ENCODE measurements at regions not wholly inside any gene's neighbourhood (a gene's known extent, or its start where the extent isn't known, plus 50 kb on each side); places are given as distances from the start of the nearest gene placed in this dataset.

GRCh38 chr4:136505020-136505419 lies 1027.3 kb downstream of the PCDH18 start:
- no peak for TF ChIP-seq CTCF (IDR thresholded peaks at IDR 0.05; ENCODE audit: low read depth, low read length)
- Histone ChIP-seq H3K4me3 (ENCODE audit: low read depth, low read length) (no peak overlapping the region), H3K27me3 (no peaks in the 10 kb centered on the region), H3K36me3 (no peaks in the 10 kb centered on the region), H3K4me1 (no peaks in the 10 kb centered on the region), H3K9me3 (no peaks in the 10 kb centered on the region; the same call in 1 of the 2 replicates)
- no peak for DNase-seq

GRCh38 chr4:136495851-136496250 lies 1036.4 kb downstream of the PCDH18 start:
- H3K36me3 ChIP-seq: no peaks in the 10 kb centered on the region
- H3K4me3 ChIP-seq (ENCODE audit: low read depth, low read length): no peak overlapping the region
- no peaks in the 10 kb centered on the region for H3K4me1 ChIP-seq
- no peaks in the 10 kb centered on the region for H3K27me3 ChIP-seq
- DNase-seq: no peak
- no peak for TF ChIP-seq CTCF (IDR thresholded peaks at IDR 0.05; ENCODE audit: low read depth, low read length)
- H3K9me3 ChIP-seq: no peaks in the 10 kb centered on the region

- no peak for TF ChIP-seq CTCF (IDR thresholded peaks at IDR 0.05; ENCODE audit: low read depth, low read length)
- Histone ChIP-seq H3K4me3 (ENCODE audit: low read depth, low read length) (no peak overlapping the region), H3K36me3 (no peaks in the 10 kb centered on the region), H3K9me3 (no peaks in the 10 kb centered on the region), H3K4me1 (no peaks in the 10 kb centered on the region), H3K27me3 (no peaks in the 10 kb centered on the region)
- DNase-seq: no peak
Observed at GRCh38 chr4:136495076-136495475, 1037.2 kb downstream of the PCDH18 start.

GRCh38 chr4:136489101-136489500 lies 1043.2 kb downstream of the PCDH18 start:
- H3K9me3 ChIP-seq: no peaks in the 10 kb centered on the region
- H3K27me3 ChIP-seq: no peaks in the 10 kb centered on the region
- TF ChIP-seq CTCF (IDR thresholded peaks at IDR 0.05; ENCODE audit: low read depth, low read length): no peak
- no peak for DNase-seq
- no peaks in the 10 kb centered on the region for H3K36me3 ChIP-seq
- H3K4me1 ChIP-seq: peaks cover 7% of the 10 kb centered on the region; the same call in 1 of the 2 replicates
- H3K4me3 ChIP-seq (ENCODE audit: low read depth, low read length): no peak overlapping the region

GRCh38 chr4:136484996-136485395 lies 1047.3 kb downstream of the PCDH18 start:
- no peaks in the 10 kb centered on the region for H3K36me3 ChIP-seq
- DNase-seq: no peak
- TF ChIP-seq CTCF (IDR thresholded peaks at IDR 0.05; ENCODE audit: low read depth, low read length): no peak

GRCh38 chr4:136476753-136477152 lies 1055.5 kb downstream of the PCDH18 start:
- Histone ChIP-seq H3K4me1 (no peaks in the 10 kb centered on the region), H3K36me3 (no peaks in the 10 kb centered on the region), H3K4me3 (ENCODE audit: low read depth, low read length) (no peak overlapping the region), H3K9me3 (no peaks in the 10 kb centered on the region), H3K27me3 (no peaks in the 10 kb centered on the region)
- TF ChIP-seq CTCF (IDR thresholded peaks at IDR 0.05; ENCODE audit: low read depth, low read length): no peak
- DNase-seq: no peak

More at GRCh38 chr4:136484996-136485395, 1047.3 kb downstream of the PCDH18 start:
- H3K27me3 ChIP-seq: no peaks in the 10 kb centered on the region
- no peak overlapping the region for H3K4me3 ChIP-seq (ENCODE audit: low read depth, low read length)
- H3K9me3 ChIP-seq: no peaks in the 10 kb centered on the region
- peaks cover 7% of the 10 kb centered on the region; the same call in 1 of the 2 replicates for H3K4me1 ChIP-seq

Data from BE2C (cell line).